Nephron progenitor cell (in vitro differentiated cells): ENCODE measurements at regions not wholly inside any gene's neighbourhood (a gene's known extent, or its start where the extent isn't known, plus 50 kb on each side); places are given as distances from the start of the nearest gene placed in this dataset.

Experiments
- DNase-seq: peaks from one replicate; pipeline ENCODE4 v3.0.0; 2021
- H3K27ac Mint-ChIP-seq: 2 replicates; pipeline ENCODE4 v1.8.0; 2021; ENCODE audit warnings: mild to moderate bottlenecking, moderate library complexity, mixed read lengths
- H3K27me3 Mint-ChIP-seq: 2 replicates; pipeline ENCODE4 v1.8.0; 2021; ENCODE audit warnings: mild to moderate bottlenecking, low read depth, mixed read lengths; ENCODE audit not compliant: poor library complexity
- H3K36me3 Mint-ChIP-seq: 2 replicates; pipeline ENCODE4 v1.8.0; 2021; ENCODE audit warnings: low read depth, mixed read lengths
- H3K4me1 Mint-ChIP-seq: 2 replicates; pipeline ENCODE4 v1.8.0; 2021; ENCODE audit warnings: mixed read lengths
- H3K4me3 Mint-ChIP-seq: 2 replicates; pipeline ENCODE4 v1.8.0; 2021; ENCODE audit warnings: mild to moderate bottlenecking, moderate library complexity, mixed read lengths
- H3K9me3 Mint-ChIP-seq: 2 replicates; pipeline ENCODE4 v1.8.0; 2021; ENCODE audit warnings: mild to moderate bottlenecking, moderate library complexity, mixed read lengths
- CTCF ChIP-seq: fragments of 200-600 bp; sonication (generic); IDR thresholded peaks from 2 replicates; pipeline ENCODE4 v1.5.0; 2021; ENCODE audit warnings: antibody characterized with exemption

- no peak for TF ChIP-seq CTCF
- Mint-ChIP-seq H3K27me3 (peaks cover 3% of the 10 kb centered on the region), H3K4me1 (no peaks in the 10 kb centered on the region)
Measured at GRCh38 chr6:91386204-91386603, 799.3 kb upstream of the MAP3K7 start.

GRCh38 chr6:91383207-91383606, 796.3 kb upstream of the MAP3K7 start:
- Mint-ChIP-seq H3K27me3 (peaks cover 3% of the 10 kb centered on the region), H3K9me3 (peaks cover 7% of the 10 kb centered on the region), H3K4me3 (no peak overlapping the region), H3K27ac (no peak overlapping the region), H3K4me1 (no peaks in the 10 kb centered on the region), H3K36me3 (no peaks in the 10 kb centered on the region)
- TF ChIP-seq CTCF: no peak
- DNase-seq: no peak

More at GRCh38 chr6:91386204-91386603, 799.3 kb upstream of the MAP3K7 start:
- no peak for DNase-seq
- H3K9me3 Mint-ChIP-seq: peaks cover 24% of the 10 kb centered on the region
- no peak overlapping the region for H3K27ac Mint-ChIP-seq
- H3K36me3 Mint-ChIP-seq: no peaks in the 10 kb centered on the region
- no peak overlapping the region for H3K4me3 Mint-ChIP-seq

GRCh38 chr6:91376686-91377085, 789.8 kb upstream of the MAP3K7 start:
- TF ChIP-seq CTCF: no peak
- H3K4me3 Mint-ChIP-seq: no peak overlapping the region
- H3K27ac Mint-ChIP-seq: no peak overlapping the region
- H3K36me3 Mint-ChIP-seq: no peaks in the 10 kb centered on the region
- no peaks in the 10 kb centered on the region for H3K27me3 Mint-ChIP-seq
- H3K4me1 Mint-ChIP-seq: no peaks in the 10 kb centered on the region
- no peaks in the 10 kb centered on the region for H3K9me3 Mint-ChIP-seq
- DNase-seq: no peak

- no peak overlapping the region for H3K4me3 Mint-ChIP-seq
- peaks cover 15% of the 10 kb centered on the region for H3K9me3 Mint-ChIP-seq
- DNase-seq: no peak
- no peaks in the 10 kb centered on the region for H3K36me3 Mint-ChIP-seq
- H3K4me1 Mint-ChIP-seq: no peaks in the 10 kb centered on the region
- H3K27ac Mint-ChIP-seq: no peak overlapping the region
- TF ChIP-seq CTCF: no peak
- no peaks in the 10 kb centered on the region for H3K27me3 Mint-ChIP-seq
Measured at GRCh38 chr6:91366781-91367180, 779.9 kb upstream of the MAP3K7 start.

GRCh38 chr6:91358986-91359385, 772.1 kb upstream of the MAP3K7 start:
- no peaks in the 10 kb centered on the region for H3K36me3 Mint-ChIP-seq
- H3K4me3 Mint-ChIP-seq: no peak overlapping the region
- no peak for TF ChIP-seq CTCF
- H3K4me1 Mint-ChIP-seq: no peaks in the 10 kb centered on the region
- H3K27ac Mint-ChIP-seq: no peak overlapping the region
- no peak for DNase-seq
- no peaks in the 10 kb centered on the region for H3K27me3 Mint-ChIP-seq
- H3K9me3 Mint-ChIP-seq: no peaks in the 10 kb centered on the region

GRCh38 chr6:91352878-91353277, 766.0 kb upstream of the MAP3K7 start:
- no peak for DNase-seq
- Mint-ChIP-seq H3K9me3 (no peaks in the 10 kb centered on the region), H3K36me3 (no peaks in the 10 kb centered on the region), H3K4me3 (no peak overlapping the region), H3K27me3 (no peaks in the 10 kb centered on the region), H3K4me1 (no peaks in the 10 kb centered on the region), H3K27ac (no peak overlapping the region)
- TF ChIP-seq CTCF: no peak
